Brain microvascular endothelial cell (primary cell): ENCODE measurements at regions not wholly inside any gene's neighbourhood (a gene's known extent, or its start where the extent isn't known, plus 50 kb on each side); places are given as distances from the start of the nearest gene placed in this dataset.

Source experiments
- DNase-seq: peaks from one replicate; pipeline ENCODE4 v3.0.0-alpha.2; 2020
- H3K27ac ChIP-seq: fragments of 250-450 bp; sonication (Bioruptor Pico); 2 replicates; pipeline ENCODE4 v1.5.1; 2020; ENCODE audit warnings: mild to moderate bottlenecking, moderate library complexity
- H3K27me3 ChIP-seq: fragments of 250-450 bp; sonication (Bioruptor Pico); replicated peaks from 2 replicates; pipeline ENCODE4 v1.5.1; 2020; ENCODE audit warnings: mild to moderate bottlenecking
- H3K36me3 ChIP-seq: fragments of 250-450 bp; sonication (Bioruptor Pico); replicated peaks from 2 replicates; pipeline ENCODE4 v1.5.1; 2020; ENCODE audit warnings: mild to moderate bottlenecking
- H3K4me3 ChIP-seq: 2 replicates; pipeline ENCODE4 v1.5.1; 2011; ENCODE audit warnings: low read depth, mild to moderate bottlenecking, control low read depth, low read length, moderate library complexity
- in situ Hi-C: cut with HindIII; loops from 2 replicates; pipeline ENCODE4 v1.10.0; 2017; ENCODE audit warnings: low sequenced_read_pairs, low pct_ligation_motif_present
- TF ChIP-seq, protein P1 (sequence below): IDR thresholded peaks from 2 replicates; pipeline ENCODE4 v1.5.1; 2011; ENCODE audit warnings: low read depth, mild to moderate bottlenecking, moderate library complexity, low read length, control low read depth, inconsistent platforms; ENCODE audit errors: missing control alignments

DNA sequence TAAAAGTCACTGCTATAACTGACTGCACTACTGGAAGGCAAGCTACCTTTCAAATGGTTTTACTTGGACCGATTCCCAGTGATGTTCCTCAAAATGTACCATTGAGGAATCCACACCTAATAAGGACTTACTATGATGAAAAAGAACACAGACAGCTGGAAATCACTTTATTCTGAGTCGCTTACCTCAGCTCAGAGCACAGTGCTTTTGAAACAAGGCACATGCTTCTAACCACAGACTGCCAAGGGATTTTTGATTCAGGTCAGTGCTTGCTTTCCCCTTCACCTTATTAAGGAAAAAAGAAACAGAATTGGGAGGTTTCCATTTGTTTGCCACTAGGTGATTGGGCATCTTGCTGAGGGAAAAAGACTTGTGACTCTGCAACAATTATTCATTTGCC, 707.5 kb upstream of the FSHR start:
- no peak for DNase-seq
- TF ChIP-seq, protein P1, sequence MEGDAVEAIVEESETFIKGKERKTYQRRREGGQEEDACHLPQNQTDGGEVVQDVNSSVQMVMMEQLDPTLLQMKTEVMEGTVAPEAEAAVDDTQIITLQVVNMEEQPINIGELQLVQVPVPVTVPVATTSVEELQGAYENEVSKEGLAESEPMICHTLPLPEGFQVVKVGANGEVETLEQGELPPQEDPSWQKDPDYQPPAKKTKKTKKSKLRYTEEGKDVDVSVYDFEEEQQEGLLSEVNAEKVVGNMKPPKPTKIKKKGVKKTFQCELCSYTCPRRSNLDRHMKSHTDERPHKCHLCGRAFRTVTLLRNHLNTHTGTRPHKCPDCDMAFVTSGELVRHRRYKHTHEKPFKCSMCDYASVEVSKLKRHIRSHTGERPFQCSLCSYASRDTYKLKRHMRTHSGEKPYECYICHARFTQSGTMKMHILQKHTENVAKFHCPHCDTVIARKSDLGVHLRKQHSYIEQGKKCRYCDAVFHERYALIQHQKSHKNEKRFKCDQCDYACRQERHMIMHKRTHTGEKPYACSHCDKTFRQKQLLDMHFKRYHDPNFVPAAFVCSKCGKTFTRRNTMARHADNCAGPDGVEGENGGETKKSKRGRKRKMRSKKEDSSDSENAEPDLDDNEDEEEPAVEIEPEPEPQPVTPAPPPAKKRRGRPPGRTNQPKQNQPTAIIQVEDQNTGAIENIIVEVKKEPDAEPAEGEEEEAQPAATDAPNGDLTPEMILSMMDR = no peak
- in situ Hi-C loops = no loop called here
- H3K36me3 ChIP-seq = no peaks in the 10 kb centered on the region
- H3K4me3 ChIP-seq = no peak overlapping the region
- no peaks in the 10 kb centered on the region for H3K27me3 ChIP-seq
- no peak overlapping the region for H3K27ac ChIP-seq

DNA sequence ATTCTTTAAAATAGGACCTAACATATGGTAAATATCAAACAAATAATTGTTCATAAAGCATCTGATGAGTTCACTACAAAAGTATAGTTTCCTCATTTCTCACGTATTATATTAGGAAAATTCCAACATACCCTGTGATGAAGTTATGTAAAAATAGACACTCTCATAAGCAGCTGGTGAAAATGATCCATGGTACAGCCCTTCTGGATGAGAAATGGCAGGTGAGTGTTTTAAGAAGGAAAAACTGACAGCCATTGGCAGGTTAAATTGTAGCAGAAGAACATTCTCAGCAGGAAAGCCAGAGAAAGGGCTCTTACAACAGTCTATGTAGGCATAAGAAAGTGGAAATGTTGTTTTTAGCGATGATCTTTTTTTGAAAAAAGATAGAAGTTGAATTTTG, 706.5 kb upstream of the FSHR start:
- TF ChIP-seq, protein P1 = no peak
- Histone ChIP-seq H3K4me3 (no peak overlapping the region), H3K27ac (no peak overlapping the region), H3K36me3 (no peaks in the 10 kb centered on the region), H3K27me3 (no peaks in the 10 kb centered on the region)
- DNase-seq = no peak
- in situ Hi-C loops = no loop called here

DNA sequence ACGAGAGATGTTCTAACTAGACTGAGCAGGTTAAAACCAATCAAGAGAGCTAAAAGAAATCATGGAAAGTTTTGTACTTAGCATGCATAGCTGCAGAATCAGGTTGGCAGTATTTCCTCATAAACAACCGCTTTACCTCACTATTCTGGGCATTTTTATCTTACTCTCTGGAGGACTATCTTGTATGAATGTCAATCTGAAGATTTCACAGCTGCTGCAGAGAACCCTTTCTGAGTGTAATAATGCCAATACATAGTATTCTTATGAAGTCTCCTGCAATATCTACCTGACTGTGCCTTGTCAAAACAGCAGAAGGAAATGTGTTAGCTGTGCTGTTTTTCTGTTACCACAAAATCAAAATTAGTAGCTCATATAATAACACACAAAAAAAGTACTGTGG, 705.9 kb upstream of the FSHR start:
- Histone ChIP-seq H3K4me3 (no peak overlapping the region), H3K36me3 (no peaks in the 10 kb centered on the region), H3K27ac (no peak overlapping the region), H3K27me3 (no peaks in the 10 kb centered on the region)
- DNase-seq = no peak
- in situ Hi-C loops = no loop called here
- TF ChIP-seq, protein P1 = no peak

DNA sequence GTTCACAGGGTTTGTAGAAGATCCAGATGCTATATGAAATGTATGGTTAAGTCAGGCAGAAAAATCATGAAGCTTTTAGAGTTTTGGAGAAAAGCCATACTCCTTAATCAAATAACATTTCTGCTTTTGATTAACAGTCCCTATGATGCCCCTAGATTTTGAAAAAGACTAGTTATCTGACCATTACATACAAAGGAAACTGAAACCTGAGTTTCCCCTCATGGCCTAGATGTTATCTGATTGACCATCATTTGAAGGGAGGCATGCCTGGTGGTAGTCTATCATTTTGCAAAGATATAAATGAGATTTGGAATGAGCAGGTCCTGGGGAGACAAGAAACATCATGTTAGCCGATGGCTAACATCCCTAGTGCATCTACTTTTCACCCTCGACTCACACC, 704.3 kb upstream of the FSHR start:
- no peak overlapping the region for H3K27ac ChIP-seq
- no peak overlapping the region for H3K4me3 ChIP-seq
- H3K36me3 ChIP-seq = no peaks in the 10 kb centered on the region
- no peaks in the 10 kb centered on the region for H3K27me3 ChIP-seq
- in situ Hi-C loops = no loop called here
- TF ChIP-seq, protein P1 = no peak
- DNase-seq = no peak

DNA sequence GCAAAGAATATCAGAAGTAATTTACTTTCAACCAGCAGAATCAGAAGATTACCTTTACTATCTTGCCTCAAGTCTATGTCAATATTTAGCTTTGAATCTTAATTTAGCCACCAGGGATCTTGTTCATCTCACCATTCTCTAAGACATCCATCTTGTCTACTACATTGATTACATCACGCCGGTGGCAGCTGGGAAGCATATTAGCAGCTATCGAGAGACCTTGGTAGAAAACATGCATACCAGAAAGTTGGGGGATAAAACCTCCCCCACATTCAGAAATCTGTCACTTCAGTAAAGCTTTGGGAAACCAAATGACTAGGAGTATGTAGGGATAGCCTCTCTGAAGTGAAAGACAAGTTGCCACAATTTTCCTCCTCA, 703.8 kb upstream of the FSHR start:
- H3K36me3 ChIP-seq = no peaks in the 10 kb centered on the region
- TF ChIP-seq, protein P1 = no peak
- DNase-seq = no peak
- no peak overlapping the region for H3K4me3 ChIP-seq
- no peak overlapping the region for H3K27ac ChIP-seq
- no peaks in the 10 kb centered on the region for H3K27me3 ChIP-seq
- in situ Hi-C loops = no loop called here

DNA sequence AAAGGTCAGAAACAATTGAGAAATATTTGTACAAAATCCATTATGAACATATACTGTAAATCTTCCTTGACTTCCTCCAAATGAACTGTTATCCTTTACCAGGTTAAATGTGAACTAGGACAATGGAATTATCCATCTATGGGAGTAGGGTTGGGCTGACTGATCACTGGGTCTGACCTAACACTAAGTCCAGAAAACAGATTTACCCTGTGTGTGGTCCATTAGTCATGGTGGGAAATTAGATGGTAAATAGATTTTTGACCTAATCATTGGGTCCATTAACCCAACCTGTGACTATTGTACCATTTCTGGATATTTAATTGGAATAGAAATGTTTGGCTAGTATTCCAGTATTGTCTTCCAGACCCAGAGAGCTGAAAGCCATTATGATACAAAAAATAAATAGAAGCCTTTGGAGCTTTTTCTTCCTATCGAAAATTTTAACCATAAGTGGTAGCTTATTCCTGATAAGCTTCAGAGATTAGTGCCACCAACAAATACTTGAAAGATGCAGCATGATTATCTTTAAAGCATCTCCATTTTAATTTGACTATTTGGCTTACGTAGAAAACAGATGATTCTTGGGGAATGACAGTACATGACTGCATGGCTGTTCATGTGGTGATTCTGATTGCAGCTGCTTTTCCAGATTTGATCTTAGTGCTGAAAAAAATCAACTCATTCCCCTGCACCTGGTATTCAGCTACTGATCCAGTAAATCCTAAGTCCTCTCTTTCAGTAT, 703.2 kb upstream of the FSHR start:
- in situ Hi-C loops = no loop called here
- Histone ChIP-seq H3K36me3 (no peaks in the 10 kb centered on the region), H3K27ac (no peak overlapping the region), H3K4me3 (no peak overlapping the region), H3K27me3 (no peaks in the 10 kb centered on the region)
- DNase-seq = no peak
- TF ChIP-seq, protein P1 = no peak
